ENCODE measurements at regions not wholly inside any gene's neighbourhood (a gene's known extent, or its start where the extent isn't known, plus 50 kb on each side); places are given as distances from the start of the nearest gene placed in this dataset.

GRCh38 chr4:64780664-64781063 lies 371.4 kb upstream of the TECRL start:
- DNase-seq (ENCODE audit: extremely low spot score), result no peak
- TF ChIP-seq CTCF (IDR thresholded peaks at IDR 0.05; ENCODE audit: control extremely low read depth, extremely low read depth, low read depth, missing control alignments), result no peak
- CTCF ChIA-PET, result interaction anchor here (1.3 kb wide), 1 partner anchor 9 kb away, joined by 6 read pairs; no protein-coding TSS in a partner anchor
- POLR2A ChIA-PET, result no interaction called here

GRCh38 chr4:64777286-64777685 lies 368.0 kb upstream of the TECRL start:
- ChIA-PET CTCF (no interaction called here), POLR2A (no interaction called here)
- no peak for DNase-seq (ENCODE audit: extremely low spot score)
- TF ChIP-seq CTCF (IDR thresholded peaks at IDR 0.05; ENCODE audit: control extremely low read depth, extremely low read depth, low read depth, missing control alignments), result no peak

GRCh38 chr4:64776820-64777219 lies 367.6 kb upstream of the TECRL start:
- no peak for DNase-seq (ENCODE audit: extremely low spot score)
- POLR2A ChIA-PET, result no interaction called here
- CTCF ChIA-PET, result no interaction called here
- no peak for TF ChIP-seq CTCF (IDR thresholded peaks at IDR 0.05; ENCODE audit: control extremely low read depth, extremely low read depth, low read depth, missing control alignments)

- ChIA-PET CTCF (no interaction called here), POLR2A (no interaction called here)
- DNase-seq (ENCODE audit: extremely low spot score), result no peak
- no peak for TF ChIP-seq CTCF (IDR thresholded peaks at IDR 0.05; ENCODE audit: control extremely low read depth, extremely low read depth, low read depth, missing control alignments)
Observed at GRCh38 chr4:64774626-64775025, 365.4 kb upstream of the TECRL start.

- no peak for TF ChIP-seq CTCF (IDR thresholded peaks at IDR 0.05; ENCODE audit: control extremely low read depth, extremely low read depth, low read depth, missing control alignments)
- no peak for DNase-seq (ENCODE audit: extremely low spot score)
- CTCF ChIA-PET, result interaction anchor here (2.1 kb wide), 1 partner anchor 10 kb away, joined by 6 read pairs; no protein-coding TSS in a partner anchor
- POLR2A ChIA-PET, result no interaction called here
Observed at GRCh38 chr4:64771149-64771548, 361.9 kb upstream of the TECRL start.

- no peak for DNase-seq (ENCODE audit: extremely low spot score)
- CTCF ChIA-PET, result no interaction called here
- TF ChIP-seq CTCF (IDR thresholded peaks at IDR 0.05; ENCODE audit: control extremely low read depth, extremely low read depth, low read depth, missing control alignments), result no peak
- POLR2A ChIA-PET, result no interaction called here
Observed at GRCh38 chr4:64767547-64767946, 358.3 kb upstream of the TECRL start.

GRCh38 chr4:64766565-64766964 lies 357.3 kb upstream of the TECRL start:
- CTCF ChIA-PET, result no interaction called here
- no peak for DNase-seq (ENCODE audit: extremely low spot score)
- TF ChIP-seq CTCF (IDR thresholded peaks at IDR 0.05; ENCODE audit: control extremely low read depth, extremely low read depth, low read depth, missing control alignments), result no peak
- POLR2A ChIA-PET, result no interaction called here

Data from GM10248 (cell line).